ENCODE measurements at regions not wholly inside any gene's neighbourhood (a gene's known extent, or its start where the extent isn't known, plus 50 kb on each side); places are given as distances from the start of the nearest gene placed in this dataset. TPM values are rescaled to one million over a fixed set of nuclear protein-coding genes. Genes with fewer than 3 reads are reported as not detected.

Small RNA genes lying in the stretch of these regions (small RNA-seq; reads per million reads assigned to genes)
- gene RPS27P20 (ENCODE audit: insufficient read depth, insufficient read length, low read depth, low replicate concordance), result not detected

All from endothelial cell of umbilical vein (primary cell).